Activated naive CD8-positive, alpha-beta T cell (primary cell): ENCODE measurements at regions not wholly inside any gene's neighbourhood (a gene's known extent, or its start where the extent isn't known, plus 50 kb on each side); places are given as distances from the start of the nearest gene placed in this dataset.
"Not testable (repeated sequence)": the region's sequence is repeated elsewhere in the genome, so short reads cannot be mapped to it uniquely, and the experiment has no call there.

Source experiments
- H3K27ac Mint-ChIP-seq: one replicate; pipeline ENCODE4 v1.8.0; 2021; ENCODE audit warnings: mixed read lengths
- H3K27me3 Mint-ChIP-seq: one replicate; pipeline ENCODE4 v1.8.0; 2021; ENCODE audit warnings: mixed read lengths
- H3K36me3 Mint-ChIP-seq: one replicate; pipeline ENCODE4 v1.8.0; 2021; ENCODE audit warnings: mixed read lengths
- H3K4me1 Mint-ChIP-seq: one replicate; pipeline ENCODE4 v1.8.0; 2021; ENCODE audit warnings: low read depth, mixed read lengths
- H3K4me3 Mint-ChIP-seq: one replicate; pipeline ENCODE4 v1.8.0; 2021; ENCODE audit warnings: mild to moderate bottlenecking, mixed read lengths
- H3K9me3 Mint-ChIP-seq: one replicate; pipeline ENCODE4 v1.8.0; 2021; ENCODE audit warnings: low read depth, mixed read lengths

GRCh38 chr18:54662986-54663385 lies 71.9 kb downstream of the DYNAP start:
- Mint-ChIP-seq H3K36me3 (no peaks in the 10 kb centered on the region), H3K27ac (no peak overlapping the region), H3K4me1 (no peaks in the 10 kb centered on the region), H3K4me3 (no peak overlapping the region), H3K9me3 (no peaks in the 10 kb centered on the region), H3K27me3 (peaks cover 3% of the 10 kb centered on the region)

DNA sequence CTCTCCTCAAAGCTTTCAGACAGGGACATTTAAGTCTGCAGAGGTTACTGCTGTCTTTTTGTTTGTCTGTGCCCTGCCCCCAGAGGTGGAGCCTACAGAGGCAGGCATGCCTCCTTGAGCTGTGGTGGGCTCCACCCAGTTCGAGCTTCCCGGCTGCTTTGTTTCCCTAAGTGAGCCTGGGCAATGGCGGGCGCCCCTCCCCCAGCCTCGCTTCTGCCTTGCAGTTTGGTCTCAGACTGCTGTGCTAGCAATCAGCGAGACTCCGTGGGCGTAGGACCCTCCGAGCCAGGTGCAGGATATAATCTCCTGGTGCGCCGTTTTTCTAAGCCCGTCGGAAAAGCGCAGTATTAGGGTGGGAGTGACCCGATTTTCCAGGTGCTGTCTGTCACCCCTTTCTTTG lies 78.7 kb downstream of the DYNAP start:
- H3K36me3 Mint-ChIP-seq, H3K4me3 Mint-ChIP-seq, H3K4me1 Mint-ChIP-seq, H3K27me3 Mint-ChIP-seq, H3K27ac Mint-ChIP-seq, H3K9me3 Mint-ChIP-seq: not testable (repeated sequence)

- Mint-ChIP-seq H3K9me3 (no peaks in the 10 kb centered on the region), H3K36me3 (no peaks in the 10 kb centered on the region), H3K4me3 (no peak overlapping the region), H3K27me3 (peaks cover 7% of the 10 kb centered on the region), H3K4me1 (no peaks in the 10 kb centered on the region), H3K27ac (no peak overlapping the region)
These were observed 80.3 kb downstream of the DYNAP start for GRCh38 chr18:54671291-54671881.

DNA sequence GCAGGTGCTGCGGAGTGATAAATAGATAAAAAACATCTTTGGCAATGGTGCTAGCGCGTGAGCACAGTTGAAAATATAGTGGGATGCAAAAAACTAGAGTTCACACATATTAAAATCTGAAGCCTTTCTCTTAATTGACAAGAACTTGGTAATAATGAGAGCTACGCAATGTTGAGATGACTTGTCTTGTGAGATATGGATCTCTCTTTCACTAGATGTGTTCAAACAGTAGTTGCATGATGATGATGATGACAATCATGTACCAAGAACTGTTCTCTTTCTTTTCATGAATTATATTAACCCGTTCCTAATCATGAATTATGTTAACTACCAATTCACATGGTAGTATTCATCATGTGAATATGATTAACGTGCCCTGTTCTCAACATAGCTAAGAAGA lies 81.1 kb downstream of the DYNAP start:
- Mint-ChIP-seq H3K27me3 (peaks cover 10% of the 10 kb centered on the region), H3K9me3 (no peaks in the 10 kb centered on the region), H3K36me3 (no peaks in the 10 kb centered on the region), H3K4me3 (no peak overlapping the region), H3K27ac (no peak overlapping the region), H3K4me1 (no peaks in the 10 kb centered on the region)

DNA sequence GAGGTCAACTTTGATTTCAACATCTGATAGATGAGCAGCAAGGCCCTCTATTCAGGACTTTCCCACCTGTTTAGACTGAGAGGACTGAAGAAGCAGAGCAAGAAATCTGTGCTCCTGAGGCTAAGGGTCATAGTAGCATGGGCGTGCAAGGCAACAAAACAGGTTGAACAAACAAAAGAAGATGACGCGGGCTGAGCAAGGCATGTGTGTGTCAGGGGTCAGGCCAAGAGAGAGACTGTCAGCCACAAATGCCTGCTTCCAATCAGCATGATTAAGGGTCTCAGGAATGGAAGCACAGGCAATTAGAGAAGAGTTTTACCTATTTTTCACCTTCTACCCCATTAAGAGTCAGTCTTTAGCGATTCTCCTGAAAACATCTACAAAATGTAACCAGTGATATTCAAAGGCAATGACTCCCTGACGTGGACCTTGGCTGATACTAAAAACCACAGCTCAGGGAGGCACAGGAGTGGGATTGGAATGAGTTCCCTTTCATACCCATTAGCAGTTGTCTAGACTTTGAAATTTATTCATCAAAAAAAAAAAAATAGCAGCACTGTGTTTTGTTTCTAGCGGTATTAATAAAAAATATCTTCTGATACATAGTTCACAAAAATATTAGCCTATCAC lies 81.9 kb downstream of the DYNAP start:
- H3K27ac Mint-ChIP-seq: no peak overlapping the region
- H3K4me3 Mint-ChIP-seq: no peak overlapping the region
- H3K9me3 Mint-ChIP-seq: no peaks in the 10 kb centered on the region
- no peaks in the 10 kb centered on the region for H3K36me3 Mint-ChIP-seq
- H3K4me1 Mint-ChIP-seq: no peaks in the 10 kb centered on the region
- peaks cover 10% of the 10 kb centered on the region for H3K27me3 Mint-ChIP-seq

DNA sequence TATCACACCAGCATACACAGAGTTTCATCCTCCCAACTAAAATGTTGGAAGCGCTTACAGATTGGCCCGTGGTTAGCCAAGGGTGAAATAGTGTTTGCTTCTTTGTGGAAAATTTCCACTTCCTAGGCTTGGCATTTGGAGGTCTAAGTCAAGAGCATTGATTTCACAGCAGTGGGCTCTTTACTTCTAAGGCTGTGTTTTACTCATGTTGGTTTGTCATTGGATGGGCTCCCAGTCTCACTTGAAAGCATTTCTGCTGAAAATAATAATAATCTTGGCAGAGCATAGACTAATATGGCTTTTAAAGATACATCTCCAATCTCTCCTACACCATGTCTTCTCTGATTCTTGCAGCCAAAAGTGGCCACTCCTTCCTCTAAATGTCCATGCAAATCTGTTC lies 82.9 kb downstream of the DYNAP start:
- H3K27me3 Mint-ChIP-seq: peaks cover 10% of the 10 kb centered on the region
- H3K27ac Mint-ChIP-seq: no peak overlapping the region
- H3K36me3 Mint-ChIP-seq: no peaks in the 10 kb centered on the region
- H3K9me3 Mint-ChIP-seq: no peaks in the 10 kb centered on the region
- no peak overlapping the region for H3K4me3 Mint-ChIP-seq
- H3K4me1 Mint-ChIP-seq: no peaks in the 10 kb centered on the region

DNA sequence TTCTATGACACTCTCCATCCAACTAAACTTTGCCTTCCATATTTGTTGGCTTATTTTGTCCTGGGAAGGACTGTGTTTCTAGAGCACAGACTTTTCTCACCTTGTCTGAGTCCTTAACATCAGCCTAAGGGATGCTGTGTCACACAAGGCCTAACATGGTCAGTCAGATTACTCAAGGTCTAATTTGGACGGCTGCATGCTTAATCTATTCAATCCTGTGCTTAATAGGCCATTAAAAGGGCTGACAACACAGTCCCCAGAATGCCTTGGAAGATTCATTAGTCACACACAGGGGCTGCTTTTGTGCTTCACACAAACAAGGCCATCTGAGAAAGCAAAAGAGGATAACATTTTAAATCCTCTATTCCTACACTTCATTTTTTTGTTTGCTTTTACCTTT lies 84.0 kb downstream of the DYNAP start:
- no peak overlapping the region for H3K27ac Mint-ChIP-seq

DNA sequence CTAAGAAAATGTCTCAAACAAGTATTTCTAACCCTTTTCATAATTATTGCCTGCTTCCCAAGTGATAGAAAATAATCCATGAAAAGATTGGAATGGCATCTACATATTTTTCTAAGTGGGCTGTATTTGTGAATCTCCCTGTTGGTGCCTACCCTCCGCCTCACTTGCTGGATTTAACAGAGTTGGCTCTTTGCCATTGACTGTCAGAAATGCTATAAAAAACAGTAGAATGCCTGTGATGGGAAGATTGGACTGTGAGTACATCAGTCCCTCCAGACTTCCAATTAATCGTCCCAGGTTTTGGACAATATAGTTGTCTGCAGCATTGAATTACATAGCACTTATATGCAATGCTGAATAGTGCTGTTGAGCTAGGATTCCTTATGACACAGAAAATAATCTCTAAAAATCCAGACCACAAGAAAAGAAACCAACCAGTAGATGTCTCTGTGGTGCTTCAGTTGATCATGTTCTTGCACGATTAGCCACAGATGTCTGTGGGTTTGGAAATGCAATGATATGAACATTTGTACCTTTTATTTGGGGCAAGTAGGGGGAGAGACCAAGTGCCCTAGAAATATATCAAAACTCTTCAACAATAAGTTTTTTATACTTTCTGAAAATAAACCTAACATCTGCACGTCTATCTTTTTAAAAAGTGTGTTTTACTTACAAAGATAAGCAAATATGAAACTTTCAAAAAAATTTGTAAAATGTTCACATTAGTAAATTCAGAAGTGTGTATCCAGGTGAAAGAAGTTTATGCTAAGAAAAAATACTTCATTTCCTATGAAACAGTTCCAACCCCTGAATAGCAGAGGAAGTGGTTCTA lies 88.5 kb downstream of the DYNAP start:
- Mint-ChIP-seq H3K4me1 (no peaks in the 10 kb centered on the region), H3K36me3 (no peaks in the 10 kb centered on the region), H3K4me3 (no peak overlapping the region), H3K9me3 (no peaks in the 10 kb centered on the region), H3K27ac (no peak overlapping the region), H3K27me3 (peaks cover 11% of the 10 kb centered on the region)

More for the DNA sequence above, 84.0 kb downstream of the DYNAP start:
- H3K27me3 Mint-ChIP-seq: peaks cover 10% of the 10 kb centered on the region
- H3K36me3 Mint-ChIP-seq: no peaks in the 10 kb centered on the region
- no peak overlapping the region for H3K4me3 Mint-ChIP-seq
- no peaks in the 10 kb centered on the region for H3K9me3 Mint-ChIP-seq
- H3K4me1 Mint-ChIP-seq: no peaks in the 10 kb centered on the region

DNA sequence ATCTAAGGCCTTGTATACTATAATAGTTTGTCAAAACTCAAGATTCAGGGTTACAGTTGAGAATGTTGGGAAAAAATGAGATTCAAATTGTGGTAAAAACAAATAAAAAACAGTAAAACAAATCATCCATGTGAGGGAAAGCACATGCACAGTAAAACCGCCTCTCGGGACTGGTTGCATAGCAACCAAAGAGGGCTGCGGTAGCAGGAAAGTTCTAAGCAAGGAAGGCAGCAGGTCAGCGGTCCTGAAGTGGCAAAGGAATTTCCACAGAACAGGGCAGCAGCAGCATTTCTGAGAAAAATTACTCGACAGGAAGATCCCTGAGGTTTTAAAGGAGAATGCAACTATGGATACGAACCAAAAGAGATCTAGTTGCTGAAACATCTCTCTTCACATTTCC lies 93.7 kb downstream of the DYNAP start:
- Mint-ChIP-seq H3K36me3 (no peaks in the 10 kb centered on the region), H3K4me3 (no peak overlapping the region), H3K4me1 (no peaks in the 10 kb centered on the region), H3K27ac (no peak overlapping the region), H3K9me3 (no peaks in the 10 kb centered on the region), H3K27me3 (peaks cover 7% of the 10 kb centered on the region)

- H3K9me3 Mint-ChIP-seq: no peaks in the 10 kb centered on the region
- H3K4me3 Mint-ChIP-seq: no peak overlapping the region
- no peak overlapping the region for H3K27ac Mint-ChIP-seq
- H3K27me3 Mint-ChIP-seq: peaks cover 3% of the 10 kb centered on the region
- no peaks in the 10 kb centered on the region for H3K36me3 Mint-ChIP-seq
- H3K4me1 Mint-ChIP-seq: no peaks in the 10 kb centered on the region
These were observed 98.3 kb downstream of the DYNAP start for GRCh38 chr18:54689319-54689718.

GRCh38 chr18:54690198-54690597 lies 99.2 kb downstream of the DYNAP start:
- no peak overlapping the region for H3K27ac Mint-ChIP-seq
- H3K27me3 Mint-ChIP-seq: peaks cover 4% of the 10 kb centered on the region
- H3K4me3 Mint-ChIP-seq: no peak overlapping the region
- H3K9me3 Mint-ChIP-seq: peaks cover 3% of the 10 kb centered on the region
- no peaks in the 10 kb centered on the region for H3K36me3 Mint-ChIP-seq
- no peaks in the 10 kb centered on the region for H3K4me1 Mint-ChIP-seq

DNA sequence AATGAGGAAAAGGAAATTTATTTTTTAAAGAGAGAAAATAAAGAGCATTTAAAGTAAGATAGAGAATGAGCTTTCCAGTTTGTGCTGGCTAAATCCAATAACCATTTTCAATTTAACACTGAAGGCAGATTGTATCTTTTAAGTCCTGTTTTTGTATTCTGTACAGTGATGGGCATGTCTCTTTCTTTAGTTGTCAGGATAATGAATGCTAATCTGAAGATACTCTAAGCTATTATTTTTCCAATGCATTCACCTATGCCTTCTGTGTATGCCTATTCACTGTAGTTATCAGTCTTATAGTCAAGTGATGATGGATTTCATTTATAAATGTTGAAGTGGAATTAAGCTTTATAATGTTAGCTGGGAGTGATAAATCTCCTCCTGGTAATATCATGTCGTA lies 101.4 kb downstream of the DYNAP start:
- H3K36me3 Mint-ChIP-seq: no peaks in the 10 kb centered on the region
- H3K27ac Mint-ChIP-seq: no peak overlapping the region
- H3K27me3 Mint-ChIP-seq: peaks cover 4% of the 10 kb centered on the region
- no peak overlapping the region for H3K4me3 Mint-ChIP-seq
- H3K9me3 Mint-ChIP-seq: peaks cover 3% of the 10 kb centered on the region
- H3K4me1 Mint-ChIP-seq: no peaks in the 10 kb centered on the region

GRCh38 chr18:54696616-54697293 lies 105.7 kb downstream of the DYNAP start:
- H3K27me3 Mint-ChIP-seq: peaks cover 2% of the 10 kb centered on the region
- peaks cover 3% of the 10 kb centered on the region for H3K9me3 Mint-ChIP-seq
- no peak overlapping the region for H3K4me3 Mint-ChIP-seq
- no peaks in the 10 kb centered on the region for H3K4me1 Mint-ChIP-seq
- H3K27ac Mint-ChIP-seq: no peak overlapping the region
- no peaks in the 10 kb centered on the region for H3K36me3 Mint-ChIP-seq

- Mint-ChIP-seq H3K27me3 (no peaks in the 10 kb centered on the region), H3K9me3 (no peaks in the 10 kb centered on the region), H3K27ac (no peak overlapping the region), H3K36me3 (no peaks in the 10 kb centered on the region), H3K4me1 (no peaks in the 10 kb centered on the region), H3K4me3 (no peak overlapping the region)
These were observed 109.5 kb downstream of the DYNAP start for GRCh38 chr18:54700580-54700979.

GRCh38 chr18:54702686-54703085 lies 111.6 kb downstream of the DYNAP start:
- no peaks in the 10 kb centered on the region for H3K36me3 Mint-ChIP-seq
- H3K9me3 Mint-ChIP-seq: no peaks in the 10 kb centered on the region
- no peaks in the 10 kb centered on the region for H3K27me3 Mint-ChIP-seq
- no peak overlapping the region for H3K27ac Mint-ChIP-seq
- no peaks in the 10 kb centered on the region for H3K4me1 Mint-ChIP-seq
- no peak overlapping the region for H3K4me3 Mint-ChIP-seq
